ENCODE measurements at regions not wholly inside any gene's neighbourhood (a gene's known extent, or its start where the extent isn't known, plus 50 kb on each side); places are given as distances from the start of the nearest gene placed in this dataset.

GRCh38 chr4:20512033-20512792 lies 188.0 kb upstream of the PACRGL start:
- DNase-seq (ENCODE audit: low read depth, low spot score): no peak

- no peak for DNase-seq (ENCODE audit: low read depth, low spot score)
Observed at GRCh38 chr4:20512985-20513384, 187.3 kb upstream of the PACRGL start.

DNA sequence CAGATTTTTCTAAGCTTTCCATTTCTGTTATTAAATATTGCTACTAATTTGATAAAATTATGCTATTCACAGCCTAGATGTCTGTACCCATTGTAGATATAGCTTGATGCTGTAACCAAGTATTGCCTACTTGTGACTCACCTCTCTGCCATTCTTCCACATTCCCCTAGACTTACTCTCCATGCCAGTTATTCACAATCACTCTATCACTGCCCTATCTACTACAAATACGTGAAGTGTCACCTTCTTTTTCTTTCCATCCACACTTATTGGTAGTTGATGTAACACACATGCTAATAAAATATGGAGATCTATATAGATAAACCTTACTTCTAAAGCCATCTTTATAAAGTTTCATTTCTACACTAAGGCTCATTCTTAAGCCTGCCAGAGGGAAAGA lies 179.4 kb upstream of the PACRGL start:
- DNase-seq (ENCODE audit: low read depth, low spot score): no peak

DNA sequence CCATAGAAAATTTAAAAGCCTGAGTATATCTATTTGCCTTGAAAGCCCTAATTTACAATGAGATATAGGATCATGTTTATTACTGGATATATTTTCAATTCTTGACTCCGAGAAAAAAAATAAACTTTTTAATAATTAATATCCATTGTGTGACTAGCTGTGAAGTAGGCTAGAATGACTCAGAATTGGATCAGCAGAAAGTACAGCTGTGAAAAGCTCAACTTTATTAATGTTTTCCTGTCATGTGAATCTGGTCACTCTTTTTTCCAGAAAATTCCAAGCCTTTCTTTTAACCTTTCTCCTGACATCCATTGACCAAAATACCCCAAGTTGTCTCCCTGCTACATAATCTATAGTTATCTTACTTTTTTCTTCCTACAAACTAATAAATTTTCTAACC lies 171.8 kb upstream of the PACRGL start:
- DNase-seq (ENCODE audit: low read depth, low spot score): no peak

DNA sequence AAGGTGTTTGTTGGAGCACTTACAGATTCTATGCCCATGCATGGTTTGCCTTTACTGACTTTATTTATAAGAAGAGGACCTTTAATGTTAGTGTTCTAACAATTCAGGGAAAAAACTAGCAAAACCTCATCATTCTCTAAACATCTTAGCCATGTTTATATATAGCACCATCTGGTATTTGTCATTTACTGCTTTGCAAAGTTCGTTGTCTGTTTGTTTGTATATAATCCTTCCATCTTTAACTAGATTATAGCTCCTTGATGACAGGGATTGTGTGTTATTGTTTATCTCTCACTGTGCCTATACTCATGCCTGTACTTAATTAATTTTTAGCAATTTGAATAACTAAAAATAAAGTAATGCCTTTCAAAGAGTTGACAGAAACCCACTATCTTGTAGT lies 170.6 kb upstream of the PACRGL start:
- no peak for DNase-seq (ENCODE audit: low read depth, low spot score)

DNA sequence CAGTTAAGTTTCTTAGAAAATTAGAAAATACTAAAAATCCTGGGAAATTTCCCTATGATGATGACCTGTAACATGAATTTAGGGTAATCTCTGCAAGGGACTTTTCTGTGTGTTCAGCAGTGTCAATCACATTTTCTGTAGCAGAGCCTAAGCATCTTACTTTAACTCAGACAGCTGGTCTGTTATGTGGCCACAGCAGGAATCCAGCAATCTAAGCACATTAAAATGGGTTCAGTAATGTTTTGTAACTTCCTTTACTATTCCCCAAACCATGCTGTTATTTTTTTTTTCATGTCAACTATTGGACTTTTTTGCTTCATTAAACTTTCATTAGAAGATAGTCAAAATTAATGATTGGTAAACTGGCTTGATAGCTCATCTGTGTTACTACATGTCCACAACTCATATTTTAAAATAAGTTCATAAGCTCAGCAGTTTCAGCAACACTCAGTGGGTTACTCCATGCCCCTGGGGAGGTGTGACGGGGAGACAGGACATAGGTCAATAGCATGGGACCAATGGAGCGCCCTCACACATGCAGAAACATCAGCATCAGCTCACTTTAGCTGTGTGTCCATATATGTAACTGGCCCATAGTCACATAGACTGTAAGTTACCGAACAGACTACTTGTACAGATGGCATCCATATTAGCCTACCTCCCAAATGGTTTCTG lies 168.0 kb upstream of the PACRGL start:
- DNase-seq (ENCODE audit: low read depth, low spot score): no peak

GRCh38 chr4:20532871-20533870 lies 167.1 kb upstream of the PACRGL start:
- no peak for DNase-seq (ENCODE audit: low read depth, low spot score)

DNA sequence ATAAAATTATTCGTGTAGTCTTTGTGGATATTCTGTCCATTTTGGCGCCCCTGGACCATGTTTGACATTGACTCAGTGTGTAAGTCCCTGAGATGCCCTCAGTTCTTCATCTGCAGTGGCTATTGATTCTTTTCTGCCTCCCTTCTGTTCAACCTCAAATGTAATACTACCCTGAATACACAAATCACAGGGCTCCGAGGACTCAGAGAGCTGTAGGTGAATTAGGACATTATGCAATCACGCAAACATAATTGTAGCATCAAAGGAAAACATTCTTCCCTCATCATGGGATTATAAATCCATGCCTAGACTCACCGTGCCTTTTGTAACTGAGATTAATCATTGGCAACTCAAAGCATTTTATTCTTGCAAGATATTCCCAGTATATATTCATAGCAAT lies 161.4 kb upstream of the PACRGL start:
- DNase-seq (ENCODE audit: low read depth, low spot score): no peak

DNA sequence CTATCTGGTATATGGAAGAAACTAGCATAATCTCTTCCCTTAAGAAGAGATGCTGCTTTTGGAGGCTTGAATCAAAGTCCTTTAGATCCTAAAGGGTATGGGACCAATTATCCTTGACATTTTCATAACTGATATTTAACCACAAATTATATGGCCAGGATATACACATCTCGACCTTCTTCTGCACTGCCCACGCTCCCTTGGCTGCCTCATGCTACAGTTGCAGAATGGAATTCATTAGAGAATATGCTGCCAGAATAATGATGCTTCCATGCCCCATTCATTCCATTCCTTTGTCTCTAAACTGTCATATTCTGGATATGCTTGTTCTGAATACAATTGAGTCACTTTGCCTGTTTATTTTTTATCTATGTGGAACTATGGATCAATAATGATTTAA lies 157.1 kb upstream of the PACRGL start:
- no peak for DNase-seq (ENCODE audit: low read depth, low spot score)

DNA sequence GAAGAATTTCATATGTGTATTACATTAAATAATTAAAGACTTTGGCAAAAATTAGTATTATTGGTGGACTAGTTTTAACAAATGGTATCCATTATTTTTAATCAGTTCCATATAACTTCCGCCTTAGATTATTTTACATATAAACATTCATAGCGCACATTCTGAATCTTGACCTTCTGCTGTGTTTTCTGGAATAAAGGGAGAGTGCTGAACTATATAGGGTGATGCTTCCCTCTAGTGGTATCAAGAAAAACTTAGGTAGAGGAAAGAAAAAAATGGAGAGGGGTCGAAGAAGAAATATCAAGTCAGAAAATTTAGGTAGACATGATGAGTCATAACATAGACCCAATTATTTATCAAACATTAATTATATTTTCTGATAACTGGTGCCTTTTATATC lies 155.6 kb upstream of the PACRGL start:
- peak; percentile 23 for DNase-seq (ENCODE audit: low read depth, low spot score)

GRCh38 chr4:20552004-20552403 lies 148.3 kb upstream of the PACRGL start:
- DNase-seq (ENCODE audit: low read depth, low spot score): no peak

- no peak for DNase-seq (ENCODE audit: low read depth, low spot score)
Observed at GRCh38 chr4:20554134-20554533, 146.1 kb upstream of the PACRGL start.

- DNase-seq (ENCODE audit: low read depth, low spot score): no peak
Observed at GRCh38 chr4:20565075-20565721, 135.1 kb upstream of the PACRGL start.

GRCh38 chr4:20570981-20571715 lies 129.1 kb upstream of the PACRGL start:
- DNase-seq (ENCODE audit: low read depth, low spot score): no peak

DNA sequence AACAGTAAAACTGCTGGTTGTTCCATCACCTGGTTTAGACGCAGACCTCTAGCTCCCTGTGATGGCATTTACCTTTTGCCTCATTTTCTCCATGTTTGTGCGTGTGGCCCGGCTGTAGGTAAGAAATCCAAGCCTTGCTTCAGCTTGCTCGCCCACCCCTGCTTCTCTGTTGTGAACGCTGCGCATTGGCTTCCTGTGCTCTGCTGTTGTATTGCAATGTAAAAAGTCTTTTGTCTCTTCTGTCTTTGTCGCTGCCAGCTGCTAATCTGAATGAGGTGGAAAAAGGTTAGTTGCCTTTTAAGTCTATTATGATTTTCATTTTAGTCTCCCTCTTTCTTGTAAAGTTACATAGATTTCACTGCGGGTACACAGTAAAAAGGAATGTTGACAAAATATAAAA lies 127.3 kb upstream of the PACRGL start:
- no peak for DNase-seq (ENCODE audit: low read depth, low spot score)

- no peak for DNase-seq (ENCODE audit: low read depth, low spot score)
Observed at GRCh38 chr4:20574986-20575385, 125.3 kb upstream of the PACRGL start.

DNA sequence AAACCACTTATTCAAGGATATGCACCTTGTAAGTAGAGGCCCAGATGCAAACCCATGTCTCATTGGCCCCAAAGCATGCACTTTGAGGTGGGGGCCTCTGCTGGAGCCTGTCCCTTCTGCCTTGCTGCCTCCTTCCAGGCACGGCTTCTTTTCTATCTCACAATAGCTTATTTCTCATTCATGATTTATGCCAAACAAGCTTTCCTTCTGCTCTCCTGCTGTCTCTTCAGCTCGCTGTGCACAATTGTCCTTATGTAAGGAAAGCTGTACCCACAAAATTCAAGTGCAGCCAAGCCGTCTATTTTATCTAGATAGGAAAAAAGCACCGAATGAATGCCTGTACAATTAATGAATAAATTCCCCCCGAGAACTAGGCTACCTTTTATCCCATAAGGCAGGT lies 124.8 kb upstream of the PACRGL start:
- no peak for DNase-seq (ENCODE audit: low read depth, low spot score)

GRCh38 chr4:20576861-20577260 lies 123.4 kb upstream of the PACRGL start:
- no peak for DNase-seq (ENCODE audit: low read depth, low spot score)

DNA sequence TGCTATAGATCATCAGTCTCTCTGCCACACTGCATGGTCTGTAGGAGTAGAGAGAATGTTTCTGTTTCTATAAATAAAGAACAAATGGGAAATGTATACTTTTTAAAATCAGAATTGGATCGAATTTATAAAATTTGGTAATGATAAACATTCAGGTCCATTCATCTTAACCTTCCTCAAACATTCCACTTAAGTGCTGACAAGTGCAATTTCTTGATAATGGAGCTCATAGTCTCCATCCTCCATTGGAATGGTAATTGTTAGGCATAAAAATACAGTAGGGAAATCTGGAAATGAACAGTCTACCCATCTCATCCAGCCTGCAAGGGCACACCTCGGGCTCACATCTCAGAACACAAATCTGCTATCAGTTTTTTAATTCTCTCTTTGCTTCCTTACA lies 122.6 kb upstream of the PACRGL start:
- no peak for DNase-seq (ENCODE audit: low read depth, low spot score)

DNA sequence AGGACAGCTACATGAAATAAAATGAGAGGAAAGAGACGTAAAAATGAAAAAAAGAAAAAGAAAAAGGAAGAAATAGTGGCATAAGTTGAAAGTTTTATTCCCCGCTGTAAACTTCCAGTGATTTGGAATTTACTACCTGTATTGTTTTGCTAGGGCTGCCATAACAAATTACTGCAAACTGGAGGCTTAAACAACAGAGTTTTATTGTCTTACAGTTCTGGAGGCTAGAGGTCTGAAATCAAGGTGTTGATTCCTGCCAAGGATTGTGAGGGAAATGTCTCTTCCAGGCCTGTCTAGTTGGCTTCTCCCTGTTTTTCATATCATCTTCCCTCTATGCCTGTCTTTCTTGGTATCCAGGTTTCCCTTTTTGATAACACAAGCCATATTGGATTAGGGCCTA lies 119.4 kb upstream of the PACRGL start:
- DNase-seq (ENCODE audit: low read depth, low spot score): no peak

DNA sequence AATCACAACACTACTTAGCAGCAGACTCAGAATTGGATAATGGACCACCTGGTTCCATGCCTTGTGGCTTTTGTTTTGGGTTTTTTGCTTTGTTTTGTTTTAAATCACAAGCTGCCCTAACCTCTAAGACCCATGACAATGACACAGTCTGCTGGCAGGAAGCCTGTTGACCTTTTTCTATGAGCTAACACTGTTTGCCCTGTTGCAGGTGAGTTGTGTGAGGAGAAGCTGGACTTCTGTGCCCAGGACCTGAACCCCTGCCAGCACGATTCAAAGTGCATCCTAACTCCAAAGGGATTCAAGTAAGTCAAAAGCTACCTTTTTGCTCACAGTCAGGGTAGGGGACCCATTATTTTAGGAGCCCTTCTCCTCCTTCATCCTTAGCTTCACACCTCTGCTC lies 110.8 kb upstream of the PACRGL start:
- no peak for DNase-seq (ENCODE audit: low read depth, low spot score)

All from smooth muscle cell of the brain vasculature (primary cell).